ENCODE measurements at regions not wholly inside any gene's neighbourhood (a gene's known extent, or its start where the extent isn't known, plus 50 kb on each side); places are given as distances from the start of the nearest gene placed in this dataset.
"Not testable (repeated sequence)": the region's sequence is repeated elsewhere in the genome, so short reads cannot be mapped to it uniquely, and the experiment has no call there.

GRCh38 chr3:36647423-36647853 is 116.9 kb downstream of the DCLK3 start:
- Histone ChIP-seq H3K27me3 (ENCODE audit: control insufficient read depth, insufficient read depth, low read length, poor library complexity, severe bottlenecking) (no peaks in the 10 kb centered on the region), H3K9me3 (ENCODE audit: control insufficient read depth, low read length) (no peaks in the 10 kb centered on the region), H3K36me3 (ENCODE audit: control insufficient read depth, insufficient read depth, low read length) (no peaks in the 10 kb centered on the region), H3K27ac (ENCODE audit: low read depth, low read length) (no peak overlapping the region), H3K9ac (ENCODE audit: extremely low read depth, low read length, poor library complexity, severe bottlenecking) (no peak overlapping the region), H3K4me3 (ENCODE audit: low read length) (no peak overlapping the region), H3K4me1 (ENCODE audit: control insufficient read depth, insufficient read depth, low read length) (no peaks in the 10 kb centered on the region)
- TF ChIP-seq CTCF (conservative IDR thresholded peaks at IDR 0.05): no peak
- WGBS, 2 experiments (ENCODE audit: insufficient coverage in 1 of 2, insufficient read length in 1 of 2): 83 to 89% methylated on average over 3 of the region's 3 CpGs
- Mint-ChIP-seq H3K9me3 (no peaks in the 10 kb centered on the region), H3K36me3 (ENCODE audit: low read depth) (no peaks in the 10 kb centered on the region), H3K4me3 (no peak overlapping the region), H3K27me3 (ENCODE audit: insufficient read depth) (no peaks in the 10 kb centered on the region), H3K4me1 (no peaks in the 10 kb centered on the region), H3K27ac (no peak overlapping the region)
- no peak for DNase-seq

- no peak for DNase-seq
- no peak overlapping the region for H3K4me3 Mint-ChIP-seq
- H3K27ac ChIP-seq (ENCODE audit: low read depth, low read length): no peak overlapping the region
- H3K4me1 Mint-ChIP-seq: no peaks in the 10 kb centered on the region
- H3K27me3 Mint-ChIP-seq (ENCODE audit: insufficient read depth): no peaks in the 10 kb centered on the region
- H3K9ac ChIP-seq (ENCODE audit: extremely low read depth, low read length, poor library complexity, severe bottlenecking): no peak overlapping the region
- TF ChIP-seq CTCF (conservative IDR thresholded peaks at IDR 0.05): no peak
- no peak overlapping the region for H3K27ac Mint-ChIP-seq
- no peak overlapping the region for H3K4me3 ChIP-seq (ENCODE audit: low read length)
- WGBS, 2 experiments (ENCODE audit: insufficient coverage in 1 of 2, insufficient read length in 1 of 2): 82 to 92% methylated on average over 7 to 8 of the region's 8 CpGs
- no peaks in the 10 kb centered on the region for H3K36me3 Mint-ChIP-seq (ENCODE audit: low read depth)
- H3K4me1 ChIP-seq (ENCODE audit: control insufficient read depth, insufficient read depth, low read length): no peaks in the 10 kb centered on the region
- no peaks in the 10 kb centered on the region for H3K9me3 ChIP-seq (ENCODE audit: control insufficient read depth, low read length)
- H3K9me3 Mint-ChIP-seq: no peaks in the 10 kb centered on the region
- no peaks in the 10 kb centered on the region for H3K36me3 ChIP-seq (ENCODE audit: control insufficient read depth, insufficient read depth, low read length)
- H3K27me3 ChIP-seq (ENCODE audit: control insufficient read depth, insufficient read depth, low read length, poor library complexity, severe bottlenecking): no peaks in the 10 kb centered on the region
Observed at GRCh38 chr3:36643192-36643591, 121.2 kb downstream of the DCLK3 start.

GRCh38 chr3:36635731-36636130 is 128.6 kb downstream of the DCLK3 start:
- H3K4me3 Mint-ChIP-seq: no peak overlapping the region

GRCh38 chr3:36633897-36634296 is 130.5 kb downstream of the DCLK3 start:
- H3K27ac Mint-ChIP-seq; H3K4me1 Mint-ChIP-seq; H3K27ac ChIP-seq (ENCODE audit: low read depth, low read length); H3K36me3 ChIP-seq (ENCODE audit: control insufficient read depth, insufficient read depth, low read length); H3K27me3 ChIP-seq (ENCODE audit: control insufficient read depth, insufficient read depth, low read length, poor library complexity, severe bottlenecking); H3K4me3 ChIP-seq (ENCODE audit: low read length); H3K27me3 Mint-ChIP-seq (ENCODE audit: insufficient read depth); DNase-seq; H3K4me1 ChIP-seq (ENCODE audit: control insufficient read depth, insufficient read depth, low read length); H3K9ac ChIP-seq (ENCODE audit: extremely low read depth, low read length, poor library complexity, severe bottlenecking); H3K36me3 Mint-ChIP-seq (ENCODE audit: low read depth); H3K4me3 Mint-ChIP-seq: not testable (repeated sequence)
- H3K9me3 Mint-ChIP-seq: peaks cover 30% of the 10 kb centered on the region
- H3K9me3 ChIP-seq (ENCODE audit: control insufficient read depth, low read length): peaks cover 24% of the 10 kb centered on the region
- 94 to 95% methylated on average over 11 to 39 of the region's 39 CpGs for WGBS, 2 experiments (ENCODE audit: insufficient coverage in 1 of 2, insufficient read length in 1 of 2)

More at GRCh38 chr3:36635731-36636130, 128.6 kb downstream of the DCLK3 start:
- H3K9ac ChIP-seq (ENCODE audit: extremely low read depth, low read length, poor library complexity, severe bottlenecking): no peak overlapping the region
- H3K4me1 ChIP-seq (ENCODE audit: control insufficient read depth, insufficient read depth, low read length): no peaks in the 10 kb centered on the region
- no peaks in the 10 kb centered on the region for H3K27me3 ChIP-seq (ENCODE audit: control insufficient read depth, insufficient read depth, low read length, poor library complexity, severe bottlenecking)
- no peak for TF ChIP-seq CTCF (conservative IDR thresholded peaks at IDR 0.05)
- H3K27ac Mint-ChIP-seq: no peak overlapping the region
- H3K27ac ChIP-seq (ENCODE audit: low read depth, low read length): no peak overlapping the region
- no peaks in the 10 kb centered on the region for H3K4me1 Mint-ChIP-seq
- no peaks in the 10 kb centered on the region for H3K36me3 ChIP-seq (ENCODE audit: control insufficient read depth, insufficient read depth, low read length)
- peaks cover 24% of the 10 kb centered on the region for H3K9me3 ChIP-seq (ENCODE audit: control insufficient read depth, low read length)
- DNase-seq: no peak
- no peaks in the 10 kb centered on the region for H3K27me3 Mint-ChIP-seq (ENCODE audit: insufficient read depth)
- WGBS, 2 experiments (ENCODE audit: insufficient coverage in 1 of 2, insufficient read length in 1 of 2): 90% methylated on average over 1 of the region's 1 CpG; no CpG with 5 or more reads in 1 of the 2 experiments
- H3K36me3 Mint-ChIP-seq (ENCODE audit: low read depth): no peaks in the 10 kb centered on the region
- peak overlapping the region; percentile 64 for H3K4me3 ChIP-seq (ENCODE audit: low read length)
- H3K9me3 Mint-ChIP-seq: peaks cover 30% of the 10 kb centered on the region
